Activated naive CD8-positive, alpha-beta T cell treated with anti-CD3 and anti-CD28 coated beads, Interleukin-2, amount 10 ng/mL, durations not matched to agents 7 days and 5 days (primary cell): ENCODE measurements at regions not wholly inside any gene's neighbourhood (a gene's known extent, or its start where the extent isn't known, plus 50 kb on each side); places are given as distances from the start of the nearest gene placed in this dataset.
"Not testable (repeated sequence)": the region's sequence is repeated elsewhere in the genome, so short reads cannot be mapped to it uniquely, and the experiment has no call there.

Source experiments
- ATAC-seq: fragments of 150-1000 bp; cut with Tn5 transposase; one replicate; pipeline ENCODE4 v1.10.0; 2021; ENCODE audit warnings: low read depth, moderate library complexity
- POLR2A ChIA-PET: fragments of 350-600 bp; sonication (Branson Sonifier 250); formaldehyde crosslinking; loops from one replicate; lab custom pipeline; 2021; ENCODE audit warnings: antibody characterized with exemption; lab: Charles Lee
- DNase-seq: peaks from one replicate; pipeline ENCODE4 v3.0.0; 2021
- H3K27ac Mint-ChIP-seq: one replicate; pipeline ENCODE4 v1.8.0; 2022; ENCODE audit warnings: mild to moderate bottlenecking, mixed read lengths
- H3K27me3 Mint-ChIP-seq: one replicate; pipeline ENCODE4 v1.8.0; 2022; ENCODE audit warnings: mild to moderate bottlenecking, moderate library complexity, mixed read lengths
- H3K36me3 Mint-ChIP-seq: one replicate; pipeline ENCODE4 v1.8.0; 2021; ENCODE audit warnings: mild to moderate bottlenecking, mixed read lengths
- H3K4me1 Mint-ChIP-seq: one replicate; pipeline ENCODE4 v1.8.0; 2021; ENCODE audit warnings: mixed read lengths
- H3K4me3 Mint-ChIP-seq: one replicate; pipeline ENCODE4 v1.8.0; 2022; ENCODE audit warnings: mild to moderate bottlenecking, moderate library complexity, mixed read lengths
- H3K9me3 Mint-ChIP-seq: one replicate; pipeline ENCODE4 v1.8.0; 2021; ENCODE audit warnings: mixed read lengths

GRCh38 chr2:183438541-183438940 lies 314.3 kb downstream of the NUP35 start:
- POLR2A ChIA-PET: no interaction called here
- Mint-ChIP-seq H3K4me3 (no peak overlapping the region), H3K9me3 (peaks cover 2% of the 10 kb centered on the region), H3K4me1 (no peaks in the 10 kb centered on the region), H3K27ac (no peak overlapping the region), H3K36me3 (no peaks in the 10 kb centered on the region), H3K27me3 (no peaks in the 10 kb centered on the region)
- DNase-seq (no peak), ATAC-seq (no peak)

GRCh38 chr2:183455056-183455455 lies 330.8 kb downstream of the NUP35 start:
- H3K27me3 Mint-ChIP-seq: peaks cover 3% of the 10 kb centered on the region
- H3K36me3 Mint-ChIP-seq: no peaks in the 10 kb centered on the region
- peaks cover 4% of the 10 kb centered on the region for H3K9me3 Mint-ChIP-seq
- H3K27ac Mint-ChIP-seq: no peak overlapping the region
- no peak for DNase-seq
- no peak for ATAC-seq
- POLR2A ChIA-PET: no interaction called here
- H3K4me1 Mint-ChIP-seq: no peaks in the 10 kb centered on the region
- H3K4me3 Mint-ChIP-seq: no peak overlapping the region

GRCh38 chr2:183456177-183456576 lies 331.9 kb downstream of the NUP35 start:
- H3K4me3 Mint-ChIP-seq: no peak overlapping the region
- peaks cover 3% of the 10 kb centered on the region for H3K9me3 Mint-ChIP-seq
- H3K4me1 Mint-ChIP-seq: no peaks in the 10 kb centered on the region
- peaks cover 3% of the 10 kb centered on the region for H3K27me3 Mint-ChIP-seq
- ATAC-seq (no peak), DNase-seq (no peak)
- no peak overlapping the region for H3K27ac Mint-ChIP-seq
- POLR2A ChIA-PET: no interaction called here
- no peaks in the 10 kb centered on the region for H3K36me3 Mint-ChIP-seq

- Mint-ChIP-seq H3K4me1 (no peaks in the 10 kb centered on the region), H3K4me3 (no peak overlapping the region), H3K27me3 (peaks cover 3% of the 10 kb centered on the region), H3K36me3 (no peaks in the 10 kb centered on the region), H3K27ac (no peak overlapping the region), H3K9me3 (peaks cover 3% of the 10 kb centered on the region)
- no peak for DNase-seq
- POLR2A ChIA-PET: no interaction called here
- ATAC-seq: no peak
Measured at GRCh38 chr2:183458460-183458859, 334.2 kb downstream of the NUP35 start.

- POLR2A ChIA-PET: no interaction called here
- Mint-ChIP-seq H3K27ac (no peak overlapping the region), H3K4me3 (no peak overlapping the region), H3K27me3 (peaks cover 3% of the 10 kb centered on the region), H3K4me1 (no peaks in the 10 kb centered on the region), H3K9me3 (peaks cover 3% of the 10 kb centered on the region), H3K36me3 (no peaks in the 10 kb centered on the region)
- ATAC-seq (no peak), DNase-seq (no peak)
Measured at GRCh38 chr2:183459466-183459865, 335.2 kb downstream of the NUP35 start.

- ATAC-seq (no peak), DNase-seq (no peak)
- POLR2A ChIA-PET: no interaction called here
- H3K27ac Mint-ChIP-seq: no peak overlapping the region
- no peaks in the 10 kb centered on the region for H3K36me3 Mint-ChIP-seq
- peaks cover 1% of the 10 kb centered on the region for H3K9me3 Mint-ChIP-seq
- H3K4me3 Mint-ChIP-seq: no peak overlapping the region
- H3K4me1 Mint-ChIP-seq: no peaks in the 10 kb centered on the region
- no peaks in the 10 kb centered on the region for H3K27me3 Mint-ChIP-seq
Measured at GRCh38 chr2:183463821-183464220, 339.6 kb downstream of the NUP35 start.

- no peak for ATAC-seq
- POLR2A ChIA-PET: no interaction called here
- Mint-ChIP-seq H3K4me1 (no peaks in the 10 kb centered on the region), H3K27me3 (no peaks in the 10 kb centered on the region), H3K27ac (no peak overlapping the region), H3K36me3 (no peaks in the 10 kb centered on the region), H3K9me3 (peaks cover 3% of the 10 kb centered on the region), H3K4me3 (no peak overlapping the region)
- DNase-seq: no peak
Measured at GRCh38 chr2:183465048-183465447, 340.8 kb downstream of the NUP35 start.

GRCh38 chr2:183474912-183475695 lies 350.9 kb downstream of the NUP35 start:
- no peak overlapping the region for H3K4me3 Mint-ChIP-seq
- DNase-seq: no peak
- no peaks in the 10 kb centered on the region for H3K36me3 Mint-ChIP-seq
- peaks cover 3% of the 10 kb centered on the region for H3K9me3 Mint-ChIP-seq
- H3K27ac Mint-ChIP-seq: no peak overlapping the region
- no peak for ATAC-seq
- H3K27me3 Mint-ChIP-seq: no peaks in the 10 kb centered on the region
- H3K4me1 Mint-ChIP-seq: no peaks in the 10 kb centered on the region
- POLR2A ChIA-PET: no interaction called here

GRCh38 chr2:183476490-183476889 lies 352.2 kb downstream of the NUP35 start:
- ATAC-seq: no peak
- H3K27me3 Mint-ChIP-seq: no peaks in the 10 kb centered on the region
- no peaks in the 10 kb centered on the region for H3K36me3 Mint-ChIP-seq
- H3K9me3 Mint-ChIP-seq: no peaks in the 10 kb centered on the region
- no peak overlapping the region for H3K27ac Mint-ChIP-seq
- no peak overlapping the region for H3K4me3 Mint-ChIP-seq
- no peaks in the 10 kb centered on the region for H3K4me1 Mint-ChIP-seq
- DNase-seq: no peak
- POLR2A ChIA-PET: no interaction called here

- Mint-ChIP-seq H3K27me3 (no peaks in the 10 kb centered on the region), H3K9me3 (no peaks in the 10 kb centered on the region)
- POLR2A ChIA-PET: no interaction called here
Measured at GRCh38 chr2:183477296-183477695, 353.1 kb downstream of the NUP35 start.

GRCh38 chr2:183478941-183479595 lies 354.8 kb downstream of the NUP35 start:
- H3K4me3 Mint-ChIP-seq, H3K36me3 Mint-ChIP-seq, H3K27me3 Mint-ChIP-seq, DNase-seq, H3K9me3 Mint-ChIP-seq, H3K4me1 Mint-ChIP-seq, ATAC-seq, H3K27ac Mint-ChIP-seq, POLR2A ChIA-PET: not testable (repeated sequence)

More at GRCh38 chr2:183477296-183477695, 353.1 kb downstream of the NUP35 start:
- Mint-ChIP-seq H3K27ac (no peak overlapping the region), H3K36me3 (no peaks in the 10 kb centered on the region), H3K4me3 (no peak overlapping the region), H3K4me1 (no peaks in the 10 kb centered on the region)
- DNase-seq (no peak), ATAC-seq (no peak)

- Mint-ChIP-seq H3K4me3 (no peak overlapping the region), H3K27me3 (no peaks in the 10 kb centered on the region), H3K9me3 (no peaks in the 10 kb centered on the region), H3K4me1 (no peaks in the 10 kb centered on the region), H3K27ac (no peak overlapping the region), H3K36me3 (no peaks in the 10 kb centered on the region)
- DNase-seq (no peak), ATAC-seq (no peak)
- POLR2A ChIA-PET: no interaction called here
Measured at GRCh38 chr2:183487326-183487725, 363.1 kb downstream of the NUP35 start.

GRCh38 chr2:183488421-183488820 lies 364.2 kb downstream of the NUP35 start:
- POLR2A ChIA-PET: no interaction called here
- DNase-seq (no peak), ATAC-seq (no peak)
- H3K4me1 Mint-ChIP-seq: no peaks in the 10 kb centered on the region
- H3K36me3 Mint-ChIP-seq: no peaks in the 10 kb centered on the region
- no peaks in the 10 kb centered on the region for H3K27me3 Mint-ChIP-seq
- no peak overlapping the region for H3K4me3 Mint-ChIP-seq
- H3K9me3 Mint-ChIP-seq: no peaks in the 10 kb centered on the region
- H3K27ac Mint-ChIP-seq: no peak overlapping the region

GRCh38 chr2:183490489-183490888 lies 366.2 kb downstream of the NUP35 start:
- POLR2A ChIA-PET: no interaction called here
- DNase-seq: no peak
- Mint-ChIP-seq H3K27ac (no peak overlapping the region), H3K4me3 (no peak overlapping the region), H3K4me1 (no peaks in the 10 kb centered on the region), H3K27me3 (no peaks in the 10 kb centered on the region), H3K36me3 (no peaks in the 10 kb centered on the region), H3K9me3 (no peaks in the 10 kb centered on the region)
- ATAC-seq: no peak
